ENCODE measurements at regions not wholly inside any gene's neighbourhood (a gene's known extent, or its start where the extent isn't known, plus 50 kb on each side); places are given as distances from the start of the nearest gene placed in this dataset.

DNA sequence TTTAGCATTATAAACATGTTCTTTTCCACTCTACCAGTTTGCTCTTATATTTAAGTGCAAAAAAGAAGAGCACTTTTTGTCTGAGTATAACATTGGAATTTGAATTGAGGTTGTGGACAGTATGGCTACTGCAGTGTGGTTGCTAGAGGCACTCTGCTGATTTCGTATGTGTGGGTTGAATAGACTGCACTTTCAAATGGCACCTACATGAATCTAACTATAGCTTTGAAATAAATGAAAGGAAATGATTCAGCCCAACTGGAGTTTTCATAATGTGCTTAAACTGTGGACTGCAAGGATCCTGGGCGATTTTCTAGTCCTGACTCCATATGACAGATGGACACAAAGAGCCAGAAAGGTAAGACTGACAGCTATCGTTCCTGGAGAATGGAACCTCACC lies 657.6 kb upstream of the RIOK2 start:
- TF ChIP-seq, protein P1, sequence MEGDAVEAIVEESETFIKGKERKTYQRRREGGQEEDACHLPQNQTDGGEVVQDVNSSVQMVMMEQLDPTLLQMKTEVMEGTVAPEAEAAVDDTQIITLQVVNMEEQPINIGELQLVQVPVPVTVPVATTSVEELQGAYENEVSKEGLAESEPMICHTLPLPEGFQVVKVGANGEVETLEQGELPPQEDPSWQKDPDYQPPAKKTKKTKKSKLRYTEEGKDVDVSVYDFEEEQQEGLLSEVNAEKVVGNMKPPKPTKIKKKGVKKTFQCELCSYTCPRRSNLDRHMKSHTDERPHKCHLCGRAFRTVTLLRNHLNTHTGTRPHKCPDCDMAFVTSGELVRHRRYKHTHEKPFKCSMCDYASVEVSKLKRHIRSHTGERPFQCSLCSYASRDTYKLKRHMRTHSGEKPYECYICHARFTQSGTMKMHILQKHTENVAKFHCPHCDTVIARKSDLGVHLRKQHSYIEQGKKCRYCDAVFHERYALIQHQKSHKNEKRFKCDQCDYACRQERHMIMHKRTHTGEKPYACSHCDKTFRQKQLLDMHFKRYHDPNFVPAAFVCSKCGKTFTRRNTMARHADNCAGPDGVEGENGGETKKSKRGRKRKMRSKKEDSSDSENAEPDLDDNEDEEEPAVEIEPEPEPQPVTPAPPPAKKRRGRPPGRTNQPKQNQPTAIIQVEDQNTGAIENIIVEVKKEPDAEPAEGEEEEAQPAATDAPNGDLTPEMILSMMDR (IDR thresholded peaks at IDR 0.05; ENCODE audit: extremely low read depth, missing control alignments), result no peak
- DNase-seq (ENCODE audit: low spot score), result no peak

DNA sequence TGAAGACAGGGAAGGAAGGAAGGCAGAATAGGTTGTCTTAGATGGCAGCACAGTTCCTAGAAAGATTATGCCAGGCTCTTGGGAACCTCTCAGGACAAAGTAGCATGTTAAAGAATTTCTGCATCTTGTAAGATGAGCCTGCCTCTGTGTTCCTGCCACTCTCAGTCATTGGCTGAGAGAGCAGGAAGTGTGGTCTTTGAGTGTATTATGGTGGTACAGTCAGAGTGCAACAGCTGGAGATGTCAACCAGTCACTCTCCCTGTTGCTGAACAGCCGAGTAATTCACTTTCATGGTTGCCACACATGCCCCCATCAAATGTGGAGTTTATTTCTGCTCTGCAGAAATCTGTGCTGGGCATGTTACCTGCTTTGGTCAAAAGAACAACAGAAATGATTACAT lies 659.6 kb upstream of the RIOK2 start:
- TF ChIP-seq, protein P1 (IDR thresholded peaks at IDR 0.05; ENCODE audit: extremely low read depth, missing control alignments), result no peak
- no peak for DNase-seq (ENCODE audit: low spot score)

DNA sequence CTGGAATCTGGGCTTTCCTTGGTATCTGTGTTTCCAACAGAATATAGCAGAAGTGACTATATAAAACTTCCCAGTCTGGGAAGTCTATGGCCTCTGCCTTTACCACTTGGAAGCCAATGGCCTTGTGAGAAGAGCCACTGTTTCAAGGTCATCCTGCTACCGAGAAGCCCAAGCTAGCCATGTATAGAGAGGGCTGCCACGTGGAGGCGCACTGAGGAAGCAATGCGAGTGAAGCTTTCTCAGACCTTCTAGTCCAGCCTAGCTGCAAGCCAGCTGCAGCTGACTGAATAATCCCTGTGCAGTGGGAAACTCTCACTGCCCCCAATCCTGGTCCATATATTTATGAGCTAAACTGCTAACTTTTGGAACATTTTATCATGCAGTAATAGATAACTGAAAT lies 661.8 kb upstream of the RIOK2 start:
- TF ChIP-seq, protein P1 (IDR thresholded peaks at IDR 0.05; ENCODE audit: extremely low read depth, missing control alignments), result peak; percentile 13
- no peak for DNase-seq (ENCODE audit: low spot score)

DNA sequence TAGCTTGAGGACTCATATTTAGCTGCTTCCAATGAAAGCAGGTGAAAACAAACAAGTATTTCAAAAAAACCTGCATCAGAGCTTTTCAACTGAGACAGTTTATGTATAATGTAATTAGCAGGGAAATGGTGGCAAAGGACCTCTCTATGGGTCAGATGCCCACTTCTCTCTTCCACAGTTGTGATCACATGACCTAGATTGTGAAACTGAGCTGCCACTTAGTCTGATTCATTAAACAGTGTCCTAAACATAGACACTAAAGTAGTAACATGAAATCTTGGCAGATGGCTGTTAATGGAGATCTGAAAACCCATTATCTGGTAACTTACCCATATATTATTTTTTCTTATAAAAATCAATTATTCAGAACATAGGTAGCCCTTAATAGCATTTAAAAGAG lies 663.6 kb upstream of the RIOK2 start:
- DNase-seq (ENCODE audit: low spot score), result no peak
- TF ChIP-seq, protein P1 (IDR thresholded peaks at IDR 0.05; ENCODE audit: extremely low read depth, missing control alignments), result no peak

DNA sequence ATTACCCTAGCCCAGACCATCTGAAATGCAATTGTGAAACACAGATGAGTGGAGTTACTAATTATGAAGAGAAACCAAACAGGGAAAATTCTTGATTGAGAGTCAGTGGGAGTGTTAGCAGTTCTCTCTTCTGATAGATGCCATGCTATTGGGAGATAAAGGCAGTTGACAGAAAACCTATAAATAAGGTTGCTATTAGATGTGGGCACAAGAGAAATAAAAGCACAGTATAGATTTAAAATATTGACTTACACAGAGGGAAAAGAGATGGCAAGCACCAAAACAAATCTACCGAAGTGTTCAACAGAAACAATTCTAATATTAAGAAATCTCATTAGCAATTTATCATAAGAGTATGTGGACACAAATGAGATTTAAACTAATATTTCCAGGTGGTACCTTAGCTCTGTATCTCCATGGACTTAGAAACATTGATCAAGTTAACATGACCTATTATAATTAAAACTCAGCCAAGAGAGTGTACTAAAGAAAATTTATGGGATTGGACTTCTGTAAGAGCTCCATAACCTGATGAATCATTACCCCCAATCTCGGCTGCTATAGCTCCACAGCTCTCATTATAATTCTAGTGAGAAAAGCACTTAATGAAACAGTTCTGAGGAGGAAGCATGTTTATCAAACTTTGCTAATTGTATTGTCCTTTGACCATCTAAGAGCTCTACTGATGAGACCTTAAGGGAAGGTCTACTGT lies 665.0 kb upstream of the RIOK2 start:
- DNase-seq (ENCODE audit: low spot score), result no peak
- TF ChIP-seq, protein P1 (IDR thresholded peaks at IDR 0.05; ENCODE audit: extremely low read depth, missing control alignments), result no peak

DNA sequence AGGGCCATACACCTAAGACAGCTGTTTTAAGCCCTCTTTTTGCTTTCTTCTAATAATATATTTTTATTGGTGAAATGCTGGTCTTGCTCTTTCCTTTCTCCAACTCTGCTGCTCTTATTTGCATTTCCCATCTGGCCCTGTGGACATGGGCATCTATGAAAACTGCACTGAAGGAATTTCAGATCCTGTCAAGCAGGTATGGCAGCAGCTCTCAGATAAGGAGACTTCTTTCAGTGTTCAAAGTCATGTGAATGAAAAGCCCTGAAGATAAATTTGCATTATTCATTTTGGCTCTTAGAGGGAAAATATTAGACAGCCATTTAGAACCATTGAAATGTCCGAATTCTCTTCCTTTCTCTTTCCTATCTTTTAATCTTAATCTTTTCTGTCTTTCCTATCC lies 668.0 kb upstream of the RIOK2 start:
- no peak for DNase-seq (ENCODE audit: low spot score)
- TF ChIP-seq, protein P1 (IDR thresholded peaks at IDR 0.05; ENCODE audit: extremely low read depth, missing control alignments), result no peak

DNA sequence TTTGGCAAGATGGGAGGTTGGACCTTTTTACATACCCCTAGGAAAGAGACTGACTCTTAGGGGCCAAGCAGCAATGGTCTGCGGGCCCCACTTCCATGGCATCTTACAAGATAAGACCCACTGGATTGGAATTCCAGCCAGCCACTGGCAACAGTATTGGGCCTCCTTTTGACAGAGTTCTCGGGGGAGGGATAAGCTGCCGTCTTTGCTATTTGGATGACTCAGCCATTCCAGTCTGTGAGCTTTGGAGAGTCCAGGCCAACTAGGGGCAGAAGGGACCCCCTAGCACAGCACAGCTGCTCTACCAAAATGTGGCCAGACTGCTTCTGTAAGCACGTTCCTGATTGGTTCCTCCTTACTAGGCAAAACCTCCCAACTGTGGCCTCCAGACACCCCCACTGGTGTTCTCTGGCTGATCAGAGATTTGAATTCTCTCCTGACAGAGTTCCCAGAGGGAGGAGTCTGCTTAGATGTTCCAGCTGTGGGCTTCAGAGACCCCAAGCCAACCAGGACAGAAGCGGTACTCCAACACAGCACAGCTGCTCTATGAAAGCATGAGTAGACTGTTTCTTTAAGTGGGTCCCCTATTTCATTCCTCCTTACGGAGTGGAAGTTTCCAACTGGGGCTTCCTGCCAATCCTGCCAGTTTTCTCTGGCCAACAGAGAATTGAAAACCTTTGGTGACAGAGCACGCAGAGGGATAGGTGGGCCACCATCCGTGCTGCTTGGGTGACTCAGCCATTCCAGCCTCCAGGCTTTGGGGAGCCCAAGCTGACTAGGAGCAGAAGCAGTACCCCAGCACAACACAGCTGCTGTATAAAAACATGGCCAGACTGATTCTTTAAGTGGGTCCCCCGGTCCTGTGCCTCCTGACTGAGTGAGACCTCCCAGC lies 672.1 kb upstream of the RIOK2 start:
- TF ChIP-seq, protein P1 (IDR thresholded peaks at IDR 0.05; ENCODE audit: extremely low read depth, missing control alignments), result no peak

More for the DNA sequence above, 672.1 kb upstream of the RIOK2 start:
- no peak for DNase-seq (ENCODE audit: low spot score)

Measured in GM20000 (cell line).